OCI-LY3 (cell line): ENCODE measurements at regions not wholly inside any gene's neighbourhood (a gene's known extent, or its start where the extent isn't known, plus 50 kb on each side); places are given as distances from the start of the nearest gene placed in this dataset.

ENCODE experiments used
- CTCF ChIP-seq: fragments of 200-600, 300-600 bp; sonication (generic); IDR thresholded peaks from 2 replicates; pipeline ENCODE4 v1.5.1; 2014; ENCODE audit warnings: antibody characterized with exemption, low read length, low read depth
- EZH2phosphoT487 ChIP-seq: fragments of 200-600 bp; shearing (Covaris generic); IDR thresholded peaks from 2 replicates; pipeline ENCODE4 v1.6.1; 2018; ENCODE audit warnings: antibody characterized with exemption, mixed run types, low read depth

GRCh38 chr9:97749928-97750327 is 52.8 kb upstream of the XPA start:
- TF ChIP-seq CTCF: no peak
- TF ChIP-seq EZH2phosphoT487: no peak
